A549 (cell line): ENCODE measurements at regions not wholly inside any gene's neighbourhood (a gene's known extent, or its start where the extent isn't known, plus 50 kb on each side); places are given as distances from the start of the nearest gene placed in this dataset.

Source experiments
- ATAC-seq, 2 experiments: fragments of 200-7000 bp in 1 of 2; fragments of >200 bp in 1 of 2; cut with Nextera tagmentation in 1 of 2; cut with Tn5 transposase in 1 of 2; 3 replicates each; pipeline versions ENCODE4 v1.8.0 to v1.9.1; 2018 to 2020; ENCODE audit warnings: mild to moderate bottlenecking in 1 of 2, moderate library complexity in 1 of 2
- CTCF ChIA-PET: fragments of 300-600 bp; sonication (Branson Sonifier 250); formaldehyde crosslinking; extraction: SDS; loops from one replicate; lab custom pipeline; 2021; ENCODE audit warnings: antibody characterized with exemption, inconsistent platforms; lab: Yijun Ruan, JAX
- POLR2A ChIA-PET: fragments of 350-600 bp; formaldehyde crosslinking; extraction: SDS; loops from one replicate; lab custom pipeline; 2021; ENCODE audit warnings: antibody characterized with exemption, inconsistent platforms; lab: Yijun Ruan, JAX
- DNase-seq, 2 experiments: peaks; one replicate each; pipeline versions ENCODE4 v3.0.0 to v3.0.0-alpha.2; 2011 to 2016; ENCODE audit warnings: low read depth in 1 of 2, low spot score in 1 of 2
- FAIRE-seq: peaks from 2 replicates; lab custom pipeline; 2011; peaks lifted over from hg19 to GRCh38; lab: Jason Lieb, UNC
- H3K27ac ChIP-seq, 2 experiments: fragments of >200 bp; sonication (Bioruptor Twin); formaldehyde crosslinking; 3 replicates each; pipeline ENCODE4 v1.5.1; 2016 to 2017
- H3K4me1 ChIP-seq: fragments of >200 bp; sonication (Bioruptor Twin); formaldehyde crosslinking; 3 replicates; pipeline ENCODE4 v1.6.1; 2016
- H3K4me2 ChIP-seq: fragments of >200 bp; sonication (Bioruptor Twin); formaldehyde crosslinking; 3 replicates; pipeline ENCODE4 v1.6.1; 2016
- H3K4me3 ChIP-seq: fragments of >200 bp; sonication (Bioruptor Twin); formaldehyde crosslinking; 3 replicates; pipeline ENCODE4 v1.5.1; 2016
- H3K9me3 ChIP-seq: fragments of >200 bp; sonication (Bioruptor Twin); formaldehyde crosslinking; 3 replicates; pipeline ENCODE4 v1.6.1; 2016
- CBX2 ChIP-seq: fragments of 200-600 bp; sonication (generic); IDR thresholded peaks from 2 replicates; pipeline ENCODE4 v1.6.1; 2016; ENCODE audit warnings: low read depth, mild to moderate bottlenecking, borderline replicate concordance
- EHF ChIP-seq: fragments of 250-450 bp; sonication (Bioruptor Pico); IDR thresholded peaks from 2 replicates; pipeline ENCODE4 v1.5.0; 2020; ENCODE audit warnings: mild to moderate bottlenecking
- EHMT2 ChIP-seq: fragments of 200-600 bp; sonication (generic); IDR thresholded peaks from 2 replicates; pipeline ENCODE4 v1.6.1; 2016; ENCODE audit warnings: antibody characterized with exemption, low read depth, mild to moderate bottlenecking, moderate library complexity
- FOSL2 ChIP-seq, 2 experiments: fragments of 450-650 bp in 1 of 2; fragments of >200 bp in 1 of 2; sonication (Bioruptor Twin) in 1 of 2; formaldehyde crosslinking; IDR thresholded peaks; 2 replicates each; pipeline versions ENCODE4 v1.5.0 to v1.6.1; 2016 to 2020; ENCODE audit warnings: mild to moderate bottlenecking in 1 of 2, moderate library complexity in 1 of 2
- HDAC2 ChIP-seq: fragments of 200-600 bp; sonication (generic); IDR thresholded peaks from 2 replicates; pipeline ENCODE4 v1.6.1; 2016
- HOXB5 ChIP-seq: fragments of 250-450 bp; sonication (Bioruptor Pico); IDR thresholded peaks from 2 replicates; pipeline ENCODE4 v1.5.0; 2020; ENCODE audit warnings: mild to moderate bottlenecking, moderate library complexity
- KDM1A ChIP-seq: fragments of 200-600 bp; sonication (generic); IDR thresholded peaks from 2 replicates; pipeline ENCODE4 v1.6.1; 2016; ENCODE audit warnings: low read depth, mild to moderate bottlenecking
- KDM5A ChIP-seq: fragments of 200-600 bp; sonication (generic); IDR thresholded peaks from 2 replicates; pipeline ENCODE4 v1.6.1; 2016; ENCODE audit warnings: antibody characterized with exemption, mild to moderate bottlenecking
- MAZ ChIP-seq: fragments of 150-350 bp; IDR thresholded peaks from 2 replicates; pipeline ENCODE4 v1.6.1; 2014; ENCODE audit warnings: antibody characterized with exemption, low read depth, low read length, borderline replicate concordance
- NFE2L2 ChIP-seq: fragments of 150-350 bp; conservative IDR thresholded peaks from 2 replicates; pipeline ENCODE4 v1.6.1; 2014; ENCODE audit warnings: low read length
- NPAS2 ChIP-seq: fragments of 250-450 bp; sonication (Bioruptor Pico); IDR thresholded peaks from 2 replicates; pipeline ENCODE4 v1.8.0; 2022; ENCODE audit warnings: mild to moderate bottlenecking, moderate library complexity, borderline replicate concordance
- POLR2A ChIP-seq: IDR thresholded peaks from 2 replicates; pipeline ENCODE4 v1.6.1; 2012; ENCODE audit warnings: mild to moderate bottlenecking, low read length
- RCOR1 ChIP-seq: fragments of 150-350 bp; IDR thresholded peaks from 2 replicates; pipeline ENCODE4 v1.6.1; 2014; ENCODE audit warnings: antibody characterized with exemption, low read length, low read depth
- SREBF2 ChIP-seq: fragments of 450-650 bp; IDR thresholded peaks from 2 replicates; pipeline ENCODE4 v1.6.1; 2014; ENCODE audit warnings: mild to moderate bottlenecking, moderate library complexity
- ZC3H11A ChIP-seq: fragments of 450-650 bp; IDR thresholded peaks from 2 replicates; pipeline ENCODE4 v1.6.1; 2014; ENCODE audit warnings: antibody characterized with exemption, mild to moderate bottlenecking
- ZFP36 ChIP-seq: fragments of 450-650 bp; IDR thresholded peaks from 2 replicates; pipeline ENCODE4 v1.6.1; 2014; ENCODE audit warnings: borderline replicate concordance; ENCODE audit not compliant: partially characterized antibody
- ZSCAN20 ChIP-seq: fragments of 250-450 bp; sonication (Bioruptor Pico); IDR thresholded peaks from 2 replicates; pipeline ENCODE4 v1.8.0; 2022; ENCODE audit warnings: mild to moderate bottlenecking, moderate library complexity
- WGBS: methylation state at CpG from one replicate; pipeline ENCODE4 v1.1.6; 2017; ENCODE audit errors: missing lambda C conversion rate; 5-methylcytosine and 5-hydroxymethylcytosine counted together
- TF ChIP-seq, protein P1 (sequence below): IDR thresholded peaks from 2 replicates; pipeline ENCODE4 v1.6.1; 2012
- TF ChIP-seq, protein P2 (sequence below): fragments of 450-650 bp; IDR thresholded peaks from 2 replicates; pipeline ENCODE4 v1.6.1; 2014; ENCODE audit warnings: antibody characterized with exemption
- TF ChIP-seq, protein P3 (sequence below): IDR thresholded peaks from 2 replicates; pipeline ENCODE4 v1.6.1; 2012; ENCODE audit warnings: low read depth, borderline replicate concordance
- TF ChIP-seq, protein P4 (sequence below): fragments of 250-450 bp; sonication (Bioruptor Pico); IDR thresholded peaks from 2 replicates; pipeline ENCODE4 v1.5.0; 2020; ENCODE audit warnings: low read depth, mild to moderate bottlenecking, moderate library complexity

DNA sequence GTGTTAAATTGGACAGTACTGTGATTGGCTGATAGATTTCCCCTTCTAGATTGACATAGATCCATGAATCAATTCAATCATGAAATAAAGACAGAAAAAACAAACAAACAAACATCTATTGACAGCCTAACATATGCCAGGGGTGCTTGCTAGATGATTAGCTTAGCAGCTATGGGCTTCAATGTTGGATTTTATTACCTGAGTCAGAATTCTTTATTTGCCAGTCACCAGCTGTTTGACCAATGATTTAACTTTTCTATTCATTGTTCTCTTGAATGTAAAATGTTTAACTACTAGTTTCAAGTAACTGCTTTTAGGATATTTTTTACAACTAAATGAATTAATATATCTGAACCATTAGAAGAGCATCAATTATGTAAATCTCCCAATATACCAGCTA is 901.3 kb upstream of the CITED2 start (continued):
- TF ChIP-seq, protein P1, sequence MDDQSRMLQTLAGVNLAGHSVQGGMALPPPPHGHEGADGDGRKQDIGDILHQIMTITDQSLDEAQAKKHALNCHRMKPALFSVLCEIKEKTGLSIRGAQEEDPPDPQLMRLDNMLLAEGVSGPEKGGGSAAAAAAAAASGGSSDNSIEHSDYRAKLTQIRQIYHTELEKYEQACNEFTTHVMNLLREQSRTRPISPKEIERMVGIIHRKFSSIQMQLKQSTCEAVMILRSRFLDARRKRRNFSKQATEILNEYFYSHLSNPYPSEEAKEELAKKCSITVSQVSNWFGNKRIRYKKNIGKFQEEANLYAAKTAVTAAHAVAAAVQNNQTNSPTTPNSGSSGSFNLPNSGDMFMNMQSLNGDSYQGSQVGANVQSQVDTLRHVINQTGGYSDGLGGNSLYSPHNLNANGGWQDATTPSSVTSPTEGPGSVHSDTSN = no peak
- TF ChIP-seq ZFP36 (no peak), SREBF2 (no peak), CBX2 (no peak), EHF (CRISPR knock-in tag) (no peak), MAZ (no peak)
- TF ChIP-seq, protein P2, sequence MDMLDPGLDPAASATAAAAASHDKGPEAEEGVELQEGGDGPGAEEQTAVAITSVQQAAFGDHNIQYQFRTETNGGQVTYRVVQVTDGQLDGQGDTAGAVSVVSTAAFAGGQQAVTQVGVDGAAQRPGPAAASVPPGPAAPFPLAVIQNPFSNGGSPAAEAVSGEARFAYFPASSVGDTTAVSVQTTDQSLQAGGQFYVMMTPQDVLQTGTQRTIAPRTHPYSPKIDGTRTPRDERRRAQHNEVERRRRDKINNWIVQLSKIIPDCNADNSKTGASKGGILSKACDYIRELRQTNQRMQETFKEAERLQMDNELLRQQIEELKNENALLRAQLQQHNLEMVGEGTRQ = no peak
- TF ChIP-seq, protein P3, sequence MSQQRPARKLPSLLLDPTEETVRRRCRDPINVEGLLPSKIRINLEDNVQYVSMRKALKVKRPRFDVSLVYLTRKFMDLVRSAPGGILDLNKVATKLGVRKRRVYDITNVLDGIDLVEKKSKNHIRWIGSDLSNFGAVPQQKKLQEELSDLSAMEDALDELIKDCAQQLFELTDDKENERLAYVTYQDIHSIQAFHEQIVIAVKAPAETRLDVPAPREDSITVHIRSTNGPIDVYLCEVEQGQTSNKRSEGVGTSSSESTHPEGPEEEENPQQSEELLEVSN = no peak

DNA sequence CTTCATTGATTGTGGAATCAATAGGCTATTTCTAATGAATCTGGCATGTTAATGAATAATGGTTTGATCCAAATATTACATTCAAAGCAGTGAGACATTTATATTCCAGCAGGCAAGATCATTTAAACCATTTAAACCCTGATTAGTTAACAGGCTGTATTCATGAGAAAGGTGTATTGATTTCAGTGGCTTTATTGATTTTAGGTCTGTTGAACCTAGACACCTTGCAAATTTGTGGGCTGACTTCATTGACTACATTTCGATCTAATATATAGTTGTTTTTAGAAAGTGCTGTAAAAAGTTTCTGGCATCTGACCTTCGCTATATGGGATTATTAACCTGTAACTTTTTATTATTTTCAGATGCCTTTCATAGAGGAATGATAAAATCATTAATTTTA is 900.1 kb upstream of the CITED2 start:
- TF ChIP-seq ZC3H11A (no peak), ZSCAN20 (no peak), NPAS2 (CRISPR knock-in tag) (no peak), NFE2L2 (no peak), KDM5A (no peak), ZFP36 (no peak), HOXB5 (CRISPR knock-in tag) (no peak)
- TF ChIP-seq, protein P1 = no peak
- TF ChIP-seq, protein P2 = no peak
- TF ChIP-seq, all 56 proteins: peak for 0
- ATAC-seq = no peak
- CTCF ChIA-PET = interaction anchor here (0.5 kb wide), 1 partner anchor 304 kb away, joined by 3 read pairs; no protein-coding TSS in a partner anchor
- Histone ChIP-seq H3K4me3 (no peak overlapping the region), H3K4me2 (no peak overlapping the region), H3K4me1 (no peaks in the 10 kb centered on the region), H3K27ac (no peak overlapping the region), H3K9me3 (no peaks in the 10 kb centered on the region)
- 49% methylated on average over 2 of the region's 2 CpGs for WGBS
- FAIRE-seq = no peak
- no peak for DNase-seq
- POLR2A ChIA-PET = no interaction called here

DNA sequence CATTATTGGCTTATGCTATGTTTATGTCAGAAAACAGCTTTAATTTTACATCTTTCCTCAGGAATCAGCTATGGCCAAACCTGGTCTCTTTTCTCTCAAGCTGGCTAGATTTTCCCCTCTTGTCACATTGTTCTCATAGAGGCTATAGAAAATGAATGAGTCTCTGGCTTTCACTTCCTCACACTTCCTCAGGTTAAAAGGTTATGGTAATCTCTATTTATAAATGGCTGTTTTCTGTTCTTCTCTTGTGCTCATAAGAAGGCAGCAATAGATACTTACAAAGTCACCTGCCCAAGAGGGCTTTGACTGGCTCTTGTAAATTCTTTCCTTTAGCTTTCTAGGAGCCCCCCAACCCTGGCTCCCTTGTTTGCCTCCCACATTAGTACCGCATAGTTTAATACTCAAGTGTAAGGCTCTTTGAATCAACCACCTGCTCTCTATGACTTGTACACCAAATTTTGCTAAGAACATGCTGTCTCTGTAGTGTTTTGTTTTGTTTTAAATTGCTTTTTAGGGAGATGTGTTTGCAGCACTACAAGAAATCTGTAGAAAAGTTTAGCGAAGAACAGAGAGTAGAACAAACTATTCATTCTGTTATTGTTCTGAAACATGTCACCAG is 897.4 kb upstream of the CITED2 start:
- TF ChIP-seq POLR2A (no peak), RCOR1 (no peak), EHMT2 (no peak), FOSL2 (IDR thresholded peaks at IDR 0.05) (no peak), FOSL2 (CRISPR knock-in tag; IDR thresholded peaks at IDR 0.05) (no peak), CBX2 (no peak), KDM1A (no peak), HDAC2 (no peak)
- TF ChIP-seq, protein P4, sequence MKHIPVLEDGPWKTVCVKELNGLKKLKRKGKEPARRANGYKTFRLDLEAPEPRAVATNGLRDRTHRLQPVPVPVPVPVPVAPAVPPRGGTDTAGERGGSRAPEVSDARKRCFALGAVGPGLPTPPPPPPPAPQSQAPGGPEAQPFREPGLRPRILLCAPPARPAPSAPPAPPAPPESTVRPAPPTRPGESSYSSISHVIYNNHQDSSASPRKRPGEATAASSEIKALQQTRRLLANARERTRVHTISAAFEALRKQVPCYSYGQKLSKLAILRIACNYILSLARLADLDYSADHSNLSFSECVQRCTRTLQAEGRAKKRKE (CRISPR knock-in tag) = no peak
- TF ChIP-seq, protein P3 = no peak
- WGBS = 79% methylated on average over 2 of the region's 2 CpGs
- DNase-seq (no peak), FAIRE-seq (no peak), ATAC-seq (no peak)
- peaks cover 4% of the 10 kb centered on the region; the same call in 1 of the 3 replicates for H3K9me3 ChIP-seq
- CTCF ChIA-PET = no interaction called here
- no peak overlapping the region for H3K27ac ChIP-seq
- no peaks in the 10 kb centered on the region for H3K4me1 ChIP-seq
- POLR2A ChIA-PET = no interaction called here
- no peak overlapping the region for H3K4me3 ChIP-seq
- H3K4me2 ChIP-seq = no peak overlapping the region
